Psoas muscle (tissue), 7 donors: ENCODE measurements at regions not wholly inside any gene's neighbourhood (a gene's known extent, or its start where the extent isn't known, plus 50 kb on each side); places are given as distances from the start of the nearest gene placed in this dataset.

Experiments
- ATAC-seq, 4 donors: fragments of 200-7000 bp; cut with Tn5 transposase; one replicate each; pipeline ENCODE4 v1.9.1; 2020; ENCODE audit warnings: moderate library complexity in 3 of 4, mild to moderate bottlenecking in 2 of 4
- DNase-seq, 2 donors: peaks; one replicate each; pipeline ENCODE4 v3.0.0-alpha.2; 2020
- H3K27ac ChIP-seq: fragments of 200-600 bp; one replicate; pipeline ENCODE4 v1.8.0; 2022
- H3K27me3 ChIP-seq, 3 donors: fragments of 200-600 bp in 1 of 3; one replicate each; pipeline versions ENCODE4 v1.6.1 to v1.8.0; 2013 to 2022; ENCODE audit warnings: low read length in 2 of 3, mild to moderate bottlenecking in 2 of 3, moderate library complexity in 1 of 3; ENCODE audit not compliant: insufficient read depth in 3 of 3
- H3K36me3 ChIP-seq, 2 donors: fragments of 200-600 bp in 1 of 2; one replicate each; pipeline versions ENCODE4 v1.6.1 to v1.8.0; 2013 to 2022; ENCODE audit warnings: low read depth in 1 of 2, mild to moderate bottlenecking in 1 of 2, moderate library complexity in 1 of 2; ENCODE audit not compliant: insufficient read depth in 1 of 2
- H3K4me1 ChIP-seq: fragments of 200-600 bp; one replicate; pipeline ENCODE4 v1.8.0; 2022
- H3K4me3 ChIP-seq: fragments of 200-600 bp; one replicate; pipeline ENCODE4 v1.8.0; 2022; ENCODE audit warnings: mild to moderate bottlenecking
- H3K9me3 ChIP-seq: fragments of 200-600 bp; one replicate; pipeline ENCODE4 v1.8.0; 2022
- WGBS, 3 donors: extraction: QIAGEN DNeasy Blood & Tissue Kit; methylation state at CpG; one replicate each; pipeline versions ENCODE4 v1.1.6 to v1.1.7; 2013; 5-methylcytosine and 5-hydroxymethylcytosine counted together
- intact Hi-C, 2 donors: fragments of 100-400 bp; cut with DNase I; formaldehyde crosslinking; loops; one replicate each; pipeline versions ENCODE4 v1.11.0 to v1.14.2; 2022
- TF ChIP-seq, protein P1 (sequence below): fragments of 200-600 bp; IDR thresholded peaks from one replicate; pipeline ENCODE4 v1.8.0; 2022; ENCODE audit warnings: antibody characterized with exemption
- donor health status: healthy with polysubstance abuse.
- donor health status: DM: no; HTN: no; CAD: no; lungs with moderate emphysema.
- donor health status: Bipolar disorder and iron deficiency.
- donor health status: healthy.
- donor health status: DM: yes; HTN: yes; CAD: no.
- donor health status: DM: no; HTN: no; CAD: no.
- donor health status: DM: yes; HTN: yes; CAD: no.

DNA sequence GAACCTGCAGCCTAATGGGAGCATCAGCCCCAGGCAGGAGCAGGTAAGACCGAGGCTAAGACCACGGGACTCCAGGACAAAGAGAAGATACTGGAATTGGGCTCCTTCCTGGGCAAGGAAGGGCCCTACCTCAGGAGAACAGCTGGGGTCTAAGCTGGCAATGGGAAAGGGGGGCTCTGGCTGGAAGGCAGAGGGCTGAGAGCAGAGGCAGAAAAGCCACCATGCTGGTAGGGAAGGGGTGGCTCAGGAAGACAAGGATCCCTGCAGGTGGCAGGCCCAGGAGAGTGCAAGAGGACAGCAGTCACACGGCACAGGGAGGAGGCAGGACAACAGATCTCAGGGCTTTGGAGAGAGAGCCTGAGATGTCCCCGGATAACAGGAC is 203.5 kb downstream of the NDUFA10 start:
- intact Hi-C loops: no loop called here
- WGBS, 3 donors: 78 to 90% (median 90%) methylated on average over 4 of the region's 4 CpGs
- Histone ChIP-seq H3K27me3 (peaks cover 0 to 18% (median 4%) of the 10 kb centered on the region in 3 donors), H3K4me1 (no peaks in the 10 kb centered on the region), H3K27ac (no peak overlapping the region), H3K36me3 (no peaks in the 10 kb centered on the region), H3K4me3 (no peak overlapping the region), H3K9me3 (no peaks in the 10 kb centered on the region)
- DNase-seq: no peak
- TF ChIP-seq, protein P1, sequence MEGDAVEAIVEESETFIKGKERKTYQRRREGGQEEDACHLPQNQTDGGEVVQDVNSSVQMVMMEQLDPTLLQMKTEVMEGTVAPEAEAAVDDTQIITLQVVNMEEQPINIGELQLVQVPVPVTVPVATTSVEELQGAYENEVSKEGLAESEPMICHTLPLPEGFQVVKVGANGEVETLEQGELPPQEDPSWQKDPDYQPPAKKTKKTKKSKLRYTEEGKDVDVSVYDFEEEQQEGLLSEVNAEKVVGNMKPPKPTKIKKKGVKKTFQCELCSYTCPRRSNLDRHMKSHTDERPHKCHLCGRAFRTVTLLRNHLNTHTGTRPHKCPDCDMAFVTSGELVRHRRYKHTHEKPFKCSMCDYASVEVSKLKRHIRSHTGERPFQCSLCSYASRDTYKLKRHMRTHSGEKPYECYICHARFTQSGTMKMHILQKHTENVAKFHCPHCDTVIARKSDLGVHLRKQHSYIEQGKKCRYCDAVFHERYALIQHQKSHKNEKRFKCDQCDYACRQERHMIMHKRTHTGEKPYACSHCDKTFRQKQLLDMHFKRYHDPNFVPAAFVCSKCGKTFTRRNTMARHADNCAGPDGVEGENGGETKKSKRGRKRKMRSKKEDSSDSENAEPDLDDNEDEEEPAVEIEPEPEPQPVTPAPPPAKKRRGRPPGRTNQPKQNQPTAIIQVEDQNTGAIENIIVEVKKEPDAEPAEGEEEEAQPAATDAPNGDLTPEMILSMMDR: no peak
- no peak for ATAC-seq

DNA sequence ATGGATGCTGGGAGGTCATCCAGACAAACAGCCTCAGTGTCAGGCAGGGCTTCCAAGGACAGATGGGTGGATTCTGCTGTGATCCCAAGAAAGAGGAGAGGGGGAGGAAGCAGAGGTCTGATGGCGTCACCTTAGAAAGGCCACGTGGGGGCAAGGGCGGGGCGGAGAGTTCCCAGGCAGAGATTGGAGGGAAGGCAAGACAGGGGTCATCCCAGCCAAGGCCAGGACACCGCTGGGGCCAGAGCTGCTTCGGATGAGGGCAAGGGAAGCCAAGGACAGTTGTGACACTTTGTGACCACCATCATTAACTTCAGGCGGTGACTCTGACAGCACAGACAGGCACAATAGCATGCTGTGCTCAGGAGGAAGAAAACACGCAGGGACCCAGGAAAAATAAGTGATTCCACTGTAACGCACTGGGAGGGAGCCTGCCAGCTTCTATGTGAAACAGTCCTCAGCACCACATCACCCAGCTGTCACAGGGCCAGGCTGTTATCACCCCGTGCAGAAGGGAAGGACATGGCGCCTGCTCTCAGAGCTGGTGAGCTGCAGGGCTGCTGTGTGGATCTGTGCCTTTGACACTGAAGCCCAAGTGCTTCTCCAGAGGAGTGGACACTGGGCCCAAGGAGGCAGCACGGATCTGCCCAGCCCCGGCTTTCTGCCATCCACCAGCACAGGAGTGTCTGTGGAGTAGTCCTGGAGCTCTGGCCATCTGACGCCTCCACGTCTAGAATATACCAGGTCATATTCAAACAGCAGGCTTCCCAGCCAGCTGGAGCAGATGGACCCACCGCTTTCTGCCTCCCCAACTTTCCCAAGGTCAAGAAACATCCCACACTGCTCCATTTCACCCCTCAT is 204.1 kb downstream of the NDUFA10 start:
- TF ChIP-seq, protein P1: no peak
- no peak overlapping the region for H3K27ac ChIP-seq
- DNase-seq: peak; percentile 66 to 70
- no peak for ATAC-seq
- H3K4me3 ChIP-seq: no peak overlapping the region
- H3K4me1 ChIP-seq: no peaks in the 10 kb centered on the region
- WGBS, 3 donors: 48 to 62% (median 60%) methylated on average over 16 of the region's 16 CpGs
- H3K9me3 ChIP-seq: no peaks in the 10 kb centered on the region
- no peaks in the 10 kb centered on the region for H3K36me3 ChIP-seq
- intact Hi-C loops: no loop called here
- H3K27me3 ChIP-seq: peaks cover 0 to 18% (median 7%) of the 10 kb centered on the region in 3 donors

DNA sequence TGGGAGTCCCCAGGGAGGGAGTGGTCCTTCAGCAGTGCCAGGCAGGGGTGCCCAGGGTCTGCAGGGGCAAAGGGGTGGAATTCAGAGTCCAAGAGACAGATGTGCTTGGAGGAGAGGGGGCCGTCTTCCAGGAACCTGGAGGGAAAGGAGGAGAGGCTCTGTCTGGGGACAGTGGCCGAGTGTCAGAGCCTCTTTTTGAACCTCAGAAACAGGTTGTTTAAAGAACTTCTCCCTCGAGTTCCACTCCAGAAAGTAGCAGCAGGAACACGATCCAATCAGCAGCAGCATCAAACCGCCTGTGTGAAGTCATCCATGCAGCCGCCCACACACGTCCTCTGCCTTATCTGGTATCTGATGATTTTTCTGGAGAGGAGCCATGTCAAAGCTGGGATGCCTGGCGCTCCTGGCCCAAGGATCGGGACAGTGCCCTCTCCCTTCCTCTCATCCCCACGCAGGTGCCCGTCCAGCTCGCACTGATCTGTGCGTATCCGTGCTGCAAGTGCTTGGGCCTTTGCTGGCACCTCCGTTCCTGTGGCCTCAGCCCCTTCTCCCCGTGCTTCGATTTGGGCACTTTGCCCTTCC is 205.1 kb downstream of the NDUFA10 start:
- no peak for ATAC-seq
- no peak overlapping the region for H3K27ac ChIP-seq
- peaks cover 0 to 18% (median 7%) of the 10 kb centered on the region in 3 donors for H3K27me3 ChIP-seq

DNA sequence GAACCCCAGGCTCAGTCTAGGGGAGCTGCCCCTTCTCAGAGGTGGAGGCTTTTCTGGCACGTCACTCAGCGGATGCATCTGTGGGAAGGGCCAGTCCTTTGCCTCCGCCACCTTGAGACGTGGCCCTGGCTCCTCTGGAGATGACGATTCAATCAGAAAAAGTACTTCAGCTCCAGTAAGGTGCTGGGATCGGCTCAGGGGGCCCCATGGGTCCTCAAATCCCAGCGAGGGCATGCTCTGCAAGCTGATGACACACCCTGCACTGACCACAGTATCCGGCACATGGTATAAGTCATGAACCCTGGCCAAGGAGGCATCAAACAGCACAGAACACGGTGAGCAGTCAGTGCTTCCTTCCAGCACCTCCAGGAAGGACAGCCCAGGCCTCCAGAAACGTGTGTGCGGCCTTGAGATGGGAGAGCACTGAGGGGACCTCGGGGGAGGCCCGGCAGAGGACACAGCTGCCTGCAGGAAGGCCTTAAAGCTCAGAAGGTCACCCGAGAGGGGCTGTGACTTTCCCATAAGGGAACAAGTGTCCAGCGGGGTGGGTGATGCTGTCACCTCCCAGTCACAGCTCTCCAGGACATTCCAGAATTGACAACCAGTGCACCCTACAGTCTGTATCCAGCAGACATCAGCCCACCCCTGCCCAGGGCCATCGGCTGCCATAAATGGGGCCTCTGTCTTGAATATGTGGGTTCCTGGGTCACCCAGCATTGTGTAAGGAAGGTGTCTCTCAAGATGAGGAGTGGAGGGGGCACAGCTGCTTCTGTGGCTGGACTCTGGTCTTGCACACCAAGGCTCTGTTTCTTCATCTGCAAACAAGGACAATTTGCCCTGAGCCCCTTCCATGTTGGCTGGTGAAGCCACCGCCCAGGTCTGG is 205.8 kb downstream of the NDUFA10 start:
- Histone ChIP-seq H3K27me3 (peaks cover 0 to 19% (median 7%) of the 10 kb centered on the region in 3 donors), H3K4me3 (no peak overlapping the region), H3K36me3 (no peaks in the 10 kb centered on the region), H3K9me3 (no peaks in the 10 kb centered on the region), H3K4me1 (peaks cover 7% of the 10 kb centered on the region), H3K27ac (no peak overlapping the region)
- ATAC-seq: no peak
- WGBS, 3 donors: 83 to 85% (median 85%) methylated on average over 17 of the region's 17 CpGs
- TF ChIP-seq, protein P1: no peak
- DNase-seq: no peak
- intact Hi-C loops: no loop called here

More for the DNA sequence above, 205.1 kb downstream of the NDUFA10 start:
- no peaks in the 10 kb centered on the region for H3K9me3 ChIP-seq
- no peak overlapping the region for H3K4me3 ChIP-seq
- TF ChIP-seq, protein P1: no peak
- 72 to 73% (median 72%) methylated on average over 17 of the region's 17 CpGs for WGBS, 3 donors
- no peaks in the 10 kb centered on the region for H3K4me1 ChIP-seq
- DNase-seq: no peak
- intact Hi-C loops: no loop called here
- no peaks in the 10 kb centered on the region for H3K36me3 ChIP-seq
